GM18502 (cell line): ENCODE measurements at regions not wholly inside any gene's neighbourhood (a gene's known extent, or its start where the extent isn't known, plus 50 kb on each side); places are given as distances from the start of the nearest gene placed in this dataset.
"Not testable (repeated sequence)": the region's sequence is repeated elsewhere in the genome, so short reads cannot be mapped to it uniquely, and the experiment has no call there.

Experiments
- ATAC-seq: cut with Tn5 transposase; IDR thresholded peaks from one replicate; pipeline ENCODE4 v1.9.1; 2021; ENCODE audit warnings: mild to moderate bottlenecking; ENCODE audit not compliant: unreplicated experiment, poor library complexity

DNA sequence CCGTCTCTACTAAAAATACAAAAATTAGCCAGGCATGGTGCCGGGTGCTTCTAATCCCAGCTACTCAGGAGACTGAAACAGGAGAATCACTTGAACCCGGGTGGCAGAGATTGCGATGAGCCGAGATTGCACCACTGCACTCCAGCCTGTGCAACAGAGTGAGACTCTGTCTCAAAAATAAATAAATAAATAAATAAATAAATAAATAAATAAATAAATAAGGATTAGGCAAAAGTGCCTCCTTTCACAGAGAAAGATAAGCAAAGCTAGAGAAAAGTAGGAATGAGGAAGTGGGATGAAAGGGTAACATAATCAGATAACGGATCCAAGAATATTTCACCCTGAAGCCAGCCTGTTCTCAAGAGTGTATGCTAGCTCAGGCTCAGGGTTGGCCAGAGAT lies 869.6 kb upstream of the AUTS2 start:
- ATAC-seq, result not testable (repeated sequence)

DNA sequence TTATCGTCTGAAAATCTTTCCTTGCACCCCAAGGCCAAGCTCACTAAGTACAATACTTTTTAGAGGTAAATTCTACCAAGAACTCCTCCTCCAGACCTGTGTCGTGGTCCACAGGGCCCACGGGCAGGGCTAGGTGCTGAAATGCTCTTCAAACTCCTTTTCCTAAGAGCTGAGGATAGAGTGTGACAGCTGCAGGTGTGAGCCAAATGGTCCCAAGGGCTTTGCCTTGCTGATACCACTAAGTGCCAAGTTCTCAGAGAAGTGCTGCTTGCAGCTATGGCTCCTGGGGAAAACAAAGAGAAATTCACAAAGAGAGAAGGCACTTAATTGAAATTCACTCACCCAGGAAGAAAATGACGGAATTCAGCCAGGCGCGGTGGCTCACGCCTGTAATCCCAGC lies 868.9 kb upstream of the AUTS2 start:
- no peak for ATAC-seq

DNA sequence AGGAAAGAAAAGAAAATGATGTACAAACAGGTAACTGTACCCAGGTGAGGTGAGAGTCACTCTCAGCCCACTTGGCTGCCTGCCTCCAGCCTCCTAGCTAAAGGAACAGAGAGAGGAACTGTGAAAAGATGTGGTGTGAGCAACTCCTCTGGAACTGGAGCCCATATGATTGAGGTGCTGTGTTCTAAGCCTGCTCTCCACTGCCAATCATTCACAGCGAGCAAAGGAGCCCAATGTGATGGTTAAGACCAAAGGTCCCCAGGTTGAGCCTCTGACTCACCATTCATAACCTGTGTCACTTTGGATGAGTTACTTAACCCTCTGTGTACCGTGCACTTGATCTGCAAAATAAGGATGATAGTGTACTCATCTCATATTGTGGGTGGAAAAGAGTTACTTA lies 868.1 kb upstream of the AUTS2 start:
- no peak for ATAC-seq

DNA sequence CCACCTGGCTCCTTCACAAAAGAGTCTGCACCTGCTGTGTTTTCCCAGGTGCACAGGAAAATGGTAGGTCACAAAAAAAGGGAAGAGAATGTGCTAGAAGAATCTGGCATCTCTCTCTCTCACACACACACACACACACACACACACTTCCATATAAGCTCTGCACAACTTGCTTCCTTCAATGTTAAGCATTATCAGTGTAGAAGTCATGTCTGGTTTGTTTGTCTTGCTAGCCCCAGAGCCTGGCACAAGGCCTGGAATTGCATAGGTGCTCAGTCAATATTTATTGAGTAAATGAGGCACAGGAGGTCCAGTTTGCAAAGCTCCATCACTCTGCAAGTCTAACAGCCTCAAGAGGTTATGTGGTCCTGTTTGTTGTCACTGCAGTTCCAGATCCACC lies 867.3 kb upstream of the AUTS2 start:
- no peak for ATAC-seq

DNA sequence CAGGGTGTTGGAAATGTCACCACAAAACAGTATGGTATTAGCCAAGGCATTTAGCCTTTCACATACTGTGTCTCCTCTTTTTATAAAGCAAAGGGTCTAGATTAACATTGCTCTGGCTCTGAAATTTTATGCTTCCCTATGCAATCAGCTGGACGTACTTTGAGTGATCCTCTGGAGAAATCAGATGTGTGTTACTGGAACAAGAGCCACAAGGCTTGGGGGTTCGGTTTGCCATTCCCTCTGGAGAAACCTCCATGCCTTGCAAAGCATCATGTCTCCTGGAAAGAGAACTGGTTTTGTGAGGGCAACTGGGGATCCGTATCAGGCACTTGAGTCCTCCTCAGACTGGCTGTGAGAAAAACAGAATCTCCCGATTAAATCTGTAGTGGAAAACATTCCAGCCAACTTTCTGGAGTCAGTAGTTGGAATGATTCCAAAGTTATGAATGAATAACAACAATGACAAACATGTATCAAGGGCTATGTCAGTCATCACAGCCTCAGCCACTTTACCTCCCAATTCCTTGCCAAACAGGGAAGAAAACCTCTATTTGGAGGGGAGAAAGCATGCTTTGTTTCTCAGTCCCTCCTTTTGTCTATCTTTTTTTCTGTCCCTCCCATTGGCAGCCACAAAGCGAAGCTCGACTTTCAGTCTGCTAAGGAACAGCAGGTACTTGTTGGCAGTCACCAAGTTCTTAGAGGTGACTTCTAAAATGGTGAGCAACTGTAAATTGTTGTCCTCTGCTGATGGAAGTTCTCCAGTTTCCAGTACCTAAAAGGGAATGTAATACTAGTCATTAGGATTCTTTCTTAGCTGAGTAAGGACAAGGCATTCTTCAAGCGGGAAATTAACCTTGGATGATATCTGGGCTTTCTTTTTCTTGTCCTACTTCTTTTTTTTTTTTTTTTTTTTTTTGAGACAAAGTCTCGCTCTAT lies 864.8 kb upstream of the AUTS2 start:
- ATAC-seq, result no peak

DNA sequence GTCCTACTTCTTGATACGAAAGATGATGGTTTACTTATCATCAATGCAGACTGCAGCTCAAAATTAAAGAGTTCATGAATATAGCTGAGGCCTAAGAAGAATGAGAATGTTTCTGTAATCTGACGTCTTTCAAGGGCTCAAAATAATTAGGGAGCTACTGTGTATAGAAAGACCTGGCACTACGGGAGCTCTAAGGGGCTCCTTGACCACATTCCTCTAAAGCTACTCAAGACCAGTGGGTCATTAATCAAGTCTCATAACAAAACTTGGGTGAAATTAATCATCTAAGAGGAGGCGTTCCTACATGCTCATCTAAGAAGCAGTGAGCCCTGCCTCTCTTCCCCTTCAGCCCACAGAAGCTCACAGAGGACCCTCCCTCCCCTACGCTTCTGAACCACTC lies 863.8 kb upstream of the AUTS2 start:
- ATAC-seq, result no peak

DNA sequence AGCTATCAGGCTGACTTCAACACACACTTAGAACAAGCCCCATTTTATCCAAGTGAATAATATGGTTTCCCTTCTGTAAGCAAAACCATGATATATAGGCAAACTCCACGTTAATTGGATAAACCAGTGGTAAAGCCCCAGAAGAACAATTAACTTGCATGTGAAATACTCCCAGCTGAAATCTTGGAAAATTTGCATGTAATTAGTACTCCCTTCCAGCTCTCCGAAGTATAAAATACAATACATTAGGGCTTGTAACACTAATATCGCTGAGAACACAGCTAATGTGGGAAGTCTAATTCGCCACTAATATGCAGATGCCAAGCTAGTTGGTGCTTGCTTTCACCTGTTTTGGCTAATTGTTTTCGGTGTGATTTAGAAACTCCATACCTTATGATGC lies 859.0 kb upstream of the AUTS2 start:
- ATAC-seq, result no peak

DNA sequence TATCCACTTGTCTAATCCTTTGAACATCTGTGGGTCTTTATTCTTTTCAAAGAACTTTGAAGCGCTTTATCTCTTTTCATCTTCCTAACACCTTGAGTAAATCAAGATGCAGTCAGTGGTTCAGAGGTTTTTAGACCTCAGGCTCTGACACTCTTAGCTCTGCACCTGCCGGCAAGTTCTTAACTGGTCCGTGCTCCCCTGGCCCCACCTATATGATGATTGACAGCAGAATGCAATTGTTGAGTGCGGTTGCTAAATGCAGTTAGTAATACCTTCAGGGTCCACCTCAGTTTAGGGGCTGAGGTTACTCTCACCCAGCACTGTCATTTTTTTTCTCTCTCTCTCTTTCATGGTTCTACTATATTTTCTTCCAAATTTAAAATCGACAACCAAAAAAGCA lies 854.2 kb upstream of the AUTS2 start:
- ATAC-seq, result no peak

DNA sequence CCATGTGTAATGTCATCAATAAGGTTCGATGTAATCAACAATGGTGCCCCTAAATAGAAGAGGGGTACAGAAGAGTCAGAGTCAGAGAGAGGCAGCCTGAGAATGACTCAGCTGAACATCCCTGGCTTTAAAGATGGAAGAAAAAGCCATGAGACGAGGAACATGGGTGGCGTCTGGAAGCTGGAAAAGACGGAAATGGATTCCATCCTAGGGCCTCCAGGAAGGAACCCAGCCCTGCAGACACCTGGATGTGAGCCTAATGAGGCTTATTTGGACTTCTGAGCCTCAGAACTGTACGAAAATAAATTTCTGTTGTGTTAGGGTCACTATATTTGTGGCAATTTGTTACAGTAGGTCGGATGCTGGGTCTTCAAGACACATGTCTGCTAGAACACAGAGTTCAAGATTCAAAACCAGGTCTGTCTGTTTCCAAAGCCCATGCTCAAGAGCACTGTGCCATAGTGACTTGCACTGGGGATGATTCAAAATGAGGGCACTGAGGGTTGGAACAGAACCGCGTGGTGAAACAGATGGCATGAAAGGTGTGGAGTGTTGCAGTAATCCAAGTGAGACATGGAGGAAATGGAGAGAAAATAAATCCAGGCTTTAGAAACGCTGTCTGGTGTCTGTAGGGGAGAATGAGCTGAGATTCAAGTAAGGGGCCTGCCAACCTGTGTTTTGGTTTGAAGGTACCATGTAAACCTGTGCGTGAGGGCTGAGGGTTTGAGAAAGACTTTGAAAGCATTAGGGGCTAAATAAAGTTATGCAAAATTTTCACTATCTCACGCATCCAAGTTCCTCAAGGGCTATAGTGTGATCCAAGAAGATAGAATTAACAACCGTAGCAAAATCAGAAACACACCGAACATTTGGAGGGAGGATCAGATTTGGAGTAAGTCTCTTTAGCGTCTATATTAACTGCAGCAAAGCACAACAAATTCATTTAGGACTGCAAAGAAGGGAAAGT lies 849.1 kb upstream of the AUTS2 start:
- no peak for ATAC-seq

DNA sequence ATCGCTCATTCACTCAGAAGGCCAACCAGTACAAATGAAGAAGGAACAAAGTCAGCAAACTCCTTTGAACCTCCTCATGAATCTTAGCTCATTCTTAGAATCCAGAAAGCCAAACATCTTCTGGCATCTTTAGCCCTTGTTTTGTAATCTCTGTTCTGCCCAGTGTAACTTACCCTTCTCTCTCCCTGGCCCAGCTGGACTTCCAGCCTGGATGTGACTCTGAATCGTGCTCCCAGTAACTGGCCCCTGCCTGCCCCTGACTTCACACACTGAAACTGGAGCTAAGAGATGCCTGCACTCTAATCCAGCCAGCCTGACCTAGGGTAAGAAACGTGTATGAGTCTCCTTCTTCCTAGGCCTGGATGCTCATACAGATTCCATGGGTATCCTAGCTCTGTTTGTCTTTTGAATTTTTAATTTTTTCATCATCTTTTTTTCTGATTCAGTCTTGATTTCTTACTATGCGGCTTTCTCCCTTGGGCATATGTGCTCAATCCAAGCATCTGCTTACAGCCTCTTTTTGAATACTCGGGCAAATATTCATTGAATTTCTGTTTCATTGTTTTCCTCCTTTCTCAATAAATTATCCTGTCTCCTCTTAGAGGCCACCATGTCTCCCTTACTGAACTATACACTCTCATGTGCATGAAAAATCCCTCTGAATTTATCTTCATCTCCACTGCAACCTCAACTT lies 845.6 kb upstream of the AUTS2 start:
- no peak for ATAC-seq

DNA sequence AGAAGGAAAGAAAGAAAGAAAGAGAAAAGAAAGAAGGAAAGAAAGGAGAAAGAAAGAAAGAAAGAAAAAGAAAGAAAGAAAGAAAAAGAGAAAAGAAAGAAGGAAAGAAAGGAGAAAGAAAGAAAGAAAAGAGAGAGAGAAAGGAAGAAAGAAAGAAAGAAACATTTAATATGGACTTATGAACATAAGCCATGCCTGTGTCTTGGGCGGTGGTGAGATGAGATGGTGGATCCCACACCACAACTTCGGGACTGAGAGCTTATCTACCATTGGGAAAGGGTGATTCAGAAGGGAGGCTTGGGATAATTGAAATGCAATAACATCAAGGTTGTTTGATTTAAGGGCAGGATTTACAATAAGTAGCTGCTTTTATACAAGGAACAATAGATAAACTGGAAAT lies 843.9 kb upstream of the AUTS2 start:
- ATAC-seq, result no peak

DNA sequence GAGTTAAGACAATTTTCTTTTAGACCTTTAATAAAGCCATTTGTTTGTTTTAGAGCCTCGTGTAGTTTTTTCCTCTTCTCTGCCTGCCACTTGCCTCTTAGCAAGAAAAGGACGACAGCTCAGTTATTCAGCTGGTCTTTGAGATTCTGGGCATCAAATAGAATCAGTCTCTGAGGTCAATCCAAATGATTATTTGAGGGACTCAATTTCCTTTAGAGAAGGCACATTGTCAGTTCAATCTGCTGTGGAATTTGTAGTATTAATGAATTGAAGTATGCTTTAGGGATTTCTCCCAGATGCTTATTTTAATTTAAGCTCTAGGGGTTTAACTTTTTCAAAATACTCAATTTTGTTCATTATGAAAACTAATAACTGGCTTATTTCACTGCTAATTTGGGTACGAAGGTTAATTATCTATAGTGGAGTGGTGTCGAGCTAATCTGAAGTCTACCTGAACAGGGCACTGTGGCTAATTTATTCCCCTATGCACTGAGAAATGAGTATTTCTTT lies 841.2 kb upstream of the AUTS2 start:
- ATAC-seq, result no peak

DNA sequence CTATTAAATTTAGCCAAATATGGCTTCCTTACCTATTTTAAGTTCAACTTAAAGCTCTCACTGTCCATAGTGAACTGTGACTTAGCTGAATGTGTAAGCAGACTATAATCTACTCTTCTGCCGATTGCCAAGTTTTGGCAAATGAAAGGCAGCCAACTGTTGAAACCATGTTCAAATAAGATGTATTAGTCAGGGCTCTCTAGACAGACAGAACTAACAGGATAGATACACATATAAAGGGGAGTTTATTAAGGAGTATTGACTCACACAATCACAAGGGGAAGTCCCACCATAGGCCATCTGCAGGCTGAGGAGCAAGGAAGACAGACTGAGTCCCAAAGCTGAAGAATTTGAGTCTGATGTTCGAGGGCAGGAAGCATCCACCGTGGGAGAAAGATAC lies 837.7 kb upstream of the AUTS2 start:
- ATAC-seq, result no peak

DNA sequence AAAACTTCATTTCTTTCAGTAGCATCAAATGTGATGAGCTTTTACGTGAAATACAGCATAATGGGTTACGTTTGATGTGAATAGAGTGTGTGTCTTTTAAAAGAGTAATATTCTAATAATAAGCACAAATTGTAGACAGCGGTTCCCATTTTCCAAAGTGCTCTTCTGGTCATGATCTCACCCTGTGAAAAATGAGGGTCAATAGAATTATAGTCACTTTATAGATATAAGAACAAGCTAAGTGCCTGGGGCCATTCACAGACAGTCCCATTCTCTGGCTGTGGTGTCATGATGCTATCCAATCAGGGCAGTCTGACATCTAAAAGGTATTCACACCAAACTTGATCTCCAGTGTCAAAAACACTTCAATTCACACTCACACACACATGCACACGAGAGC lies 830.8 kb upstream of the AUTS2 start:
- ATAC-seq, result no peak

DNA sequence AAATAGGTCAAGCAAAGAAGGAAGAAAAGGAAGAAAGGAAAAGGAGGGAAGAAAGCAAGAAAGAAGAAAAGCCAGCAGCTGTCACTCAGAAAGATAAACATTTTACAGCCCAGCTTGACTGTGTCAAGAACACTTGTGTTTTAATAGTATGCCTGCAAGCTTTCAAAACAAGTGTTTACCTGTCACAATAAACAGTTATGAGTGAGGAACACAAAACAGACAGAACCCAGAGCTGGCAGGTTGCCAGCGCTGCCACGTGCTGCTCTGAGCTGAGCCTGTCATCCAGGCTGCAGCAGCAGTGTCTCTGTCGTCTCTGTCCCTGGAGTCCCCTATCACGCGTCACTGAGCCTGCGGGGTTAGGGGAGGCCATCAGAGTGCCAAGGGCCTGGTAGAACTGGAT lies 827.6 kb upstream of the AUTS2 start:
- no peak for ATAC-seq

DNA sequence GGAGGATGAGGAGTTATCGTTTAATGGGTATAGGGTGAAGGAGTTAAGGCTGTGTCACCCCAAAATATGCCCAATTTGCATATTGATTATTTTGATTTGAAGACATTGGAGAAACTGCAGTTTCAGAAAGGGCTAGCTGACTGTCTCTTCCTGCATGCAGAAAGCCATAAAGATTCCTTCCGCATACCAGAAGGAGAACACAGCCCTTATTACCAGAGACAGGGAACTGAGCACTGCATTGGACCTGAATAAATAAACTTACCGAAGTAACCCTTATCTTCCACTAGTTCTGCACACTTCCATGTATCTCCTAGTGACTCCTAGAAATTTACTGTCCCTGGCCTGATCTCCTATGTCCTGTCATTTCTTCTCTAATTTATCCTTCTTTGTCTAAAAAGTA lies 821.9 kb upstream of the AUTS2 start:
- no peak for ATAC-seq

DNA sequence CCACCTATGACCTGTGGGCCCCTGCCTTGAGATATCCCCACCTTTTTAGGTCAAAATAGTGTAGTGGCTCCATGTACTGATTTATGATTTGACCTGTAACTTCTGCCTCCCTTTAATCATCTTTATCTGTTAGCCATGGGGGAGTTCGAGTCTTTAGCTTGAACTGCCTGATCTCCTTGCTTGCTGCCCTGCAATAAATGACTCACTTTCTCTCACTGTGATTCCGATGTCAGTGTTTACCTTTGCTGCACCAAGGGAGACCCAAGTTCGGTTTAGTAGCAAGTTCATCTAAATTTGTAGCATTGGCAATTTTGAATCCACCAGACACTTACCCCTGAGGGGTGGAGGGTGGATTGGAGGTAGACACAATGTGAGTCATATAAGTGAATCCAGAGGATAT lies 814.6 kb upstream of the AUTS2 start:
- no peak for ATAC-seq

DNA sequence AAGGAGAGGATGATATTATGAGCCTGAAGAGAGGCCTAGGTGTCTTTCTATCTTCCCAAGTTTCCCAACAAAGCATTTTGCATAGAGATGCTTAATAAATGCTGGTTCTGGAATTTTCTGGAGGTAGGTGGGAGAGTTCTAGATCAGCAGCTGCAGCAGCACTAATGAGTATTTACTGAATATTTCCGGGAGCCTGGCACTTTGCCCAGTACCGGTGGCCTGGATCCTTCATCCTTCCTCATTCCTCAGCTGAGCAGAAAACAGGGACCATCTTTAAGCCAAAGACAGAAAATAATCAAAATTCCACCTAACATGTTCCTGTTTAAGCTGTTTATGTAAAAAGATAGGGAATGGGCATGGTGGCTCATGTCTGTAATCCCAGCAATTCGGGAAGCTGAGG lies 813.2 kb upstream of the AUTS2 start:
- ATAC-seq, result no peak

DNA sequence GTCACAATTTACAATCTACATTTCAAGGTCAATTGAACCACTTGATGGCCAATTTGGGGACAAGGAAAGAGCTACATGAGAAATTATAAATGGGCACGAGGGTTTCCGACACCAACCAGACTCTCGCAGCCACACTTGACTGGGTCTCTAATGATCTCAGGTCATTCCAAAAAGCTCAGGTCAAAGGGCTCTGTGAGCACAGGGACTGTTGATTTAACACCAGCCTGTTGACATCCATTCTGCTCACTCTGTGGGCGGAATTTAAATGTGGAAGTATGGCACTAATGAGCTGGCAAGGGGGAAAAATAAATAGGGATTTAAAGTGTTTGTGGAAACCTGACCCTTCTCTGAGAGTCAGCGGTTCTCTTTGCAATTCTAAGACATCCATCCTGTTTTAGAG lies 810.7 kb upstream of the AUTS2 start:
- no peak for ATAC-seq

DNA sequence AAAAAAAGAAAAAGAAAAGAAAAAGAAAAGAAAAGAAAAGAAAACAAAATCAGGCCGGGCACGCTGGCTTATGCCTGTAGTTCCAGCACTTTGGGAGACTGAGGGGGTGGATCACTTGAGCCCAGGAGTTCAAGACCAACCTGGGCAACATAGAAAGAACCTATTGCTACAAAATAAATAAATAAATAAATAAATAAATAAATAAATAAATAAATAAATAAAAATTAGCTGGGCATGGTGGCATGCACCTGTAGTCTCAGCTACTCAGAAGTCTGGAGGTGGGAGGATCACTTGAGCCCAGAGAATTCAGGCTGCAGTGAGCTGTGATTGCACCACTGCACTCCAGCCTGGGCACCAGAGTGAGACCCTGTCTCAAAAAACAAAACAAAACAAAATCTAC lies 809.7 kb upstream of the AUTS2 start:
- ATAC-seq, result not testable (repeated sequence)

DNA sequence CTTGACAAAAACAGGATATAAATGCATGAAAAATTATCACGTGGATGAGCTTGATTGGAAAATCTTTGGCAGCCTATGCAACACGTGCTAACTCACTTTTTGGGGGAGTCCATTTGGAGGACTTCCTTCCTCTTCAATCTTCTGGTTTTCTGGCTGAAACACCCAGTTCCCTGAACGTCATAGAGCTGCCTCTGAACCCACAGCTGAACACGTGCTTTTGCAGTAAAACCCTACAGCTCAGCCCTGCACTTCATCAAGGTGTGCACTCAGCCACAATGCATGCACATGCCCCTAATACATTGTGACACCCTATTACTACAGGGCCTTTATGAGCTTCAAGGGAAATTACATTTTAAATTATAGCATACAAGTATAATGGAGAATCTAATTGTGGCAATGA lies 808.7 kb upstream of the AUTS2 start:
- no peak for ATAC-seq
